Mucosa of rectum (tissue), 2 donors: ENCODE measurements at regions not wholly inside any gene's neighbourhood (a gene's known extent, or its start where the extent isn't known, plus 50 kb on each side); places are given as distances from the start of the nearest gene placed in this dataset.

Experiments used
- H3K27ac ChIP-seq, 2 donors: one replicate each; pipeline ENCODE4 v1.7.0; 2013; ENCODE audit warnings: inconsistent platforms in 2 of 2, low read depth in 2 of 2, low read length in 2 of 2
- H3K27me3 ChIP-seq, 2 donors: one replicate each; pipeline ENCODE4 v1.7.0; 2013; ENCODE audit warnings: low read length in 2 of 2; ENCODE audit not compliant: control insufficient read depth in 2 of 2, insufficient read depth in 2 of 2
- H3K36me3 ChIP-seq, 2 donors: one replicate each; pipeline ENCODE4 v1.7.0; 2013; ENCODE audit warnings: low read length in 2 of 2; ENCODE audit not compliant: control insufficient read depth in 2 of 2, insufficient read depth in 2 of 2
- H3K4me1 ChIP-seq, 2 donors: one replicate each; pipeline ENCODE4 v1.7.0; 2013; ENCODE audit warnings: low read length in 2 of 2, mild to moderate bottlenecking in 1 of 2; ENCODE audit not compliant: control insufficient read depth in 2 of 2, insufficient read depth in 2 of 2
- H3K4me3 ChIP-seq, 2 donors: one replicate each; pipeline ENCODE4 v1.7.0; 2013; ENCODE audit warnings: low read length in 2 of 2
- H3K9ac ChIP-seq, 2 donors: one replicate each; pipeline ENCODE4 v1.7.0; 2013; ENCODE audit warnings: low read length in 2 of 2, low read depth in 1 of 2, mild to moderate bottlenecking in 1 of 2
- H3K9me3 ChIP-seq, 2 donors: one replicate each; pipeline ENCODE4 v1.7.0; 2013; ENCODE audit warnings: low read length in 2 of 2; ENCODE audit not compliant: control insufficient read depth in 2 of 2
- donor health status: healthy.
- donor health status: Normal muscosa, but diverticular disease.

GRCh38 chr1:234871039-234871709, 257.5 kb downstream of the TOMM20 start:
- no peaks in the 10 kb centered on the region for H3K27me3 ChIP-seq
- H3K27ac ChIP-seq = no peak overlapping the region
- H3K9ac ChIP-seq = no peak overlapping the region
- no peak overlapping the region for H3K4me3 ChIP-seq
- H3K9me3 ChIP-seq = no peaks in the 10 kb centered on the region
- H3K36me3 ChIP-seq = no peaks in the 10 kb centered on the region
- H3K4me1 ChIP-seq = peaks cover 8 to 13% of the 10 kb centered on the region in 2 donors

DNA sequence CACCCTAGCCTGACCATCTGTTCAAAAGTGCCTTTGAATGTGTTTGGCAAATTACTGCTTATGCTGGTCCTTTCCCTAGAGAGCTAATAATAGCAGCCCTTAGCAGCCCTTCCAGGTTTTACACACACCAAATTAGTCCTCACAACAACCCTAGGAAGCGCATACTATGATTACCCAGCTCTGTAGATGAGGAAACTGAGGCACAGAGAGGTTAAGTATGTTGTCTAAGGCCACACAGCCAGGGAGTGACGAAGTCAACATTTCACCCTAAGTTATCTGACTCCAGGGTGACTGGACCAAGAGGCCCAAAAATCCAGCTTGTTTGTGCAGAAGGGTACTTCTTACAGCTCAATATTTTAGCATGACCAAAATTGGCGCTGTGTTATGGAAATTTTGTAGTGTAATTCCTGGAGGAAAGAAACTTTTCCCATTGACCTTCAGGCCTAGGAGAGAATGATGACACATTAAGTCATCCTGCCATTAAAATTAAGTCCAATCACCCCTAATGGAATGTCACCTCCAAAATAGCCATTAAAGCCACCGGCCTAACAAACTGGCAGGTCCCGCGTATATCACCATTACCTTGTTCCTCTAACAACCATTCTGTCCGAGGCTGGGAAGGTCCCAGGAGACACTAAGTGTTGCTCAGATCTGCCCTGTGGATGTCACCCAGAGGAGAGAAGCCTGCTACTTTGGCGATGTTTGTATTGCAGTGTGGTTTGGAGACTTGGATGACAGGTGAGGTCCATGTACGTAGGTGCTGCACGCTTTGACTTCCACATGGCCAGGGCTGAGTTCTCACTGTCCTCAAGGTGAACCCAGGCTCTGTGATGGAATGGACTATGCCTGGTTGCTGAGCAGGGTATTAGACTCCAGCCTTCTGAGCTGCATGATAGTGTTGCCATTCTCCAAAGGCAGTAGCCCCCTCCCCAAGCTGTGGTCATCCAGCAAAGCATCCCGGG, 258.3 kb downstream of the TOMM20 start:
- Histone ChIP-seq H3K4me1 (peaks cover 7 to 9% of the 10 kb centered on the region in 2 donors), H3K36me3 (no peaks in the 10 kb centered on the region), H3K27ac (no peak overlapping the region), H3K9ac (no peak overlapping the region), H3K9me3 (no peaks in the 10 kb centered on the region), H3K27me3 (no peaks in the 10 kb centered on the region), H3K4me3 (no peak overlapping the region)

DNA sequence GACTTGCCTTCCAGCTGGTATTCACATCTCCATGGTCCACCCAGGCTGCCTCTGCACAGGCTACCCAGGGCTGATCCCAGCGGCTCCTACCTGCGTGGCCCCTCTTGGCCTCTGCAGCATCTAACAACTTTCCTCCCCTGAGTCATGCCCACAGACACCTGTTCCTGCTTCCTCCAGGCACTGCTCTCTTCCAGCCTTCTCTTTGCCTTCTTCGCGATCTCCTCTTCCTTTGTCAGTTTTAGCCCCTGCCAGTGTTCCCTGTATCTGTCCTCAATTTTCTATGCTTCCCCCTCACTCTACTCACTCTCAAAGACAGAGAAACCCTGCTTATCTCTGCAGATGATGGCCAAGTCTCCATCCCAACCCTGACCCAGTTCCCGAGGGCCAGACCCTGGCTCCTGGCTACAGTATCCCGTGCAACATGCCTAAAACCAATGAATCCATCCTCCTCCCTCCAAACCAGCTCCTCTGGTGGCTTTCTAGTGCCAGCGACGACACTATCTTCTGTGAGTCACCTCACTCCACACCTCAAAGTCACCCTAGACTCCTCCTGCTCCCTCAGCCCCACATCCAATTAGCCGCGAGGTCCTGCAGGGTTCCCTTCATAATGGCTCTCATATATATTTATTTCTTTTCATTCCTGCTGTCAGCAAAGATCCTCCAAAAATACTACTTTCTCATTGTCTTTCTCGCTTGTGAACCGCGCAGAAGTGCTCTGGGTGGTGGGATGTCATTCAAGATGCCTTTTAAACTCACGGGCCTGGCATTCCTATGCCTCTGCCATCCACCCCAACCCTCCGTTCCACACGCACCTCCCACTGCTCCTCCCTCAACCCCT, 259.2 kb downstream of the TOMM20 start:
- Histone ChIP-seq H3K36me3 (no peaks in the 10 kb centered on the region), H3K27me3 (no peaks in the 10 kb centered on the region), H3K4me1 (peaks cover 7 to 9% of the 10 kb centered on the region in 2 donors), H3K9ac (no peak overlapping the region), H3K27ac (no peak overlapping the region), H3K9me3 (no peaks in the 10 kb centered on the region), H3K4me3 (no peak overlapping the region)

- H3K27ac ChIP-seq = no peak overlapping the region
Observed at GRCh38 chr1:234868296-234869147, 258.5 kb upstream of the IRF2BP2 start.

GRCh38 chr1:234866007-234866866, 256.3 kb upstream of the IRF2BP2 start:
- Histone ChIP-seq H3K9ac (no peak overlapping the region), H3K4me1 (peaks cover 26 to 28% of the 10 kb centered on the region in 2 donors), H3K36me3 (no peaks in the 10 kb centered on the region), H3K4me3 (no peak overlapping the region), H3K9me3 (no peaks in the 10 kb centered on the region), H3K27ac (peak overlapping the region in 1 of 2 donors; percentile 15), H3K27me3 (no peaks in the 10 kb centered on the region)

More at GRCh38 chr1:234868296-234869147, 258.5 kb upstream of the IRF2BP2 start:
- H3K9me3 ChIP-seq = no peaks in the 10 kb centered on the region
- H3K9ac ChIP-seq = no peak overlapping the region
- no peak overlapping the region for H3K4me3 ChIP-seq
- peaks cover 10 to 14% of the 10 kb centered on the region in 2 donors for H3K4me1 ChIP-seq
- no peaks in the 10 kb centered on the region for H3K27me3 ChIP-seq
- H3K36me3 ChIP-seq = no peaks in the 10 kb centered on the region

GRCh38 chr1:234865171-234866006, 255.4 kb upstream of the IRF2BP2 start:
- H3K9me3 ChIP-seq = no peaks in the 10 kb centered on the region
- no peak overlapping the region for H3K4me3 ChIP-seq
- no peaks in the 10 kb centered on the region for H3K27me3 ChIP-seq
- no peak overlapping the region for H3K27ac ChIP-seq
- H3K4me1 ChIP-seq = peaks cover 26 to 29% of the 10 kb centered on the region in 2 donors
- no peak overlapping the region for H3K9ac ChIP-seq
- no peaks in the 10 kb centered on the region for H3K36me3 ChIP-seq

DNA sequence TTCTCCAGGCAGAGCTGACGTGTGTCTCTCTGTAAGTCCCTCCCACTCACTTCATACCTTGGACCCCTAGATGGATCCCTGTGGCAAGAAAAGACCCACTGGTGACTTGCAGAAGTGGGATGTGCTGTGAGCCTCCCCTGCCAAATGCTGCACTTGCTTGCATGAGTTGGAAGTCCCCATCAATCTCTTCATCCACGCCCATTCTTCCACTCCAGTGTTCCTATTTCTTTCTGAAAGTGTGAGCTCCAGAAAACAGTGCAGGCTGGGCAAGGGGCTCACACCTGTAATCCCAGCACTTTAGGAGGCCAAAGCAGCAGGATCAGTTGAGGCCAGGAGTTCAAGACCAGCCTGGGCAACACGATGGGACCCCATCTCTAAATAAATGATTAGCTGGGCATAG, 254.1 kb upstream of the IRF2BP2 start:
- H3K4me3 ChIP-seq = no peak overlapping the region
- H3K27me3 ChIP-seq = no peaks in the 10 kb centered on the region
- peak overlapping the region in 1 of 2 donors; percentile 79 for H3K27ac ChIP-seq
- no peak overlapping the region for H3K9ac ChIP-seq
- no peaks in the 10 kb centered on the region for H3K9me3 ChIP-seq
- peaks cover 26 to 29% of the 10 kb centered on the region in 2 donors for H3K4me1 ChIP-seq
- H3K36me3 ChIP-seq = no peaks in the 10 kb centered on the region

DNA sequence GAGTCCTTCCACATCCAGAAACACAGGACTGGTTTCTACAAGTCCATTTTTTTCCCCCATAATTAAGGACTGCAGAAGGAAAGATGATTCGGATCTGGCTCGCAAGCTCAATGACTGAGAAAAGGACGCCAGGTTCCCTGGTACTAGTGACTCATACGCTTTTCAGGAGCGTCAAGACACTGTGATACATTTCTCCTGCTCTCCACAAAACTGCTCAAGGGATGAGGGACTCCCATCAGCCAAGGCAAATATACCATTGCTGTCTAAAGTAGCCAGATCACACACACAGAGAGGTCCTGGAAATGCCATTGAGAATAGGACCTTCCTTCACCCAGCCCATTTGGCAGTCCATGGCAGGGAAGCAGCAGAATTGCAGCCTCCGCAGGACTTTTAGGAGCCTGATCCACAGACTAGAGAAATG, 253.6 kb upstream of the IRF2BP2 start:
- Histone ChIP-seq H3K9me3 (no peaks in the 10 kb centered on the region), H3K4me1 (peaks cover 26 to 29% of the 10 kb centered on the region in 2 donors), H3K36me3 (no peaks in the 10 kb centered on the region), H3K27me3 (no peaks in the 10 kb centered on the region), H3K27ac (peak overlapping the region; percentile 77 to 79), H3K4me3 (no peak overlapping the region), H3K9ac (peak overlapping the region in 1 of 2 donors; percentile 59)
